ENCODE measurements at regions not wholly inside any gene's neighbourhood (a gene's known extent, or its start where the extent isn't known, plus 50 kb on each side); places are given as distances from the start of the nearest gene placed in this dataset.

- FAIRE-seq: no peak
These were observed 89.5 kb upstream of the OTX2 start for GRCh38 chr14:56899829-56900228.

GRCh38 chr14:56896922-56897321, 86.6 kb upstream of the OTX2 start:
- FAIRE-seq (no peak), DNase-seq (ENCODE audit: insufficient read length) (no peak)
- TF ChIP-seq TAF1 (IDR thresholded peaks at IDR 0.05; ENCODE audit: borderline replicate concordance, low read depth, low read length) (no peak), POLR2AphosphoS5 (IDR thresholded peaks at IDR 0.05; ENCODE audit: low read depth, low read length) (no peak), POLR2A (IDR thresholded peaks at IDR 0.05; ENCODE audit: low read depth, low read length) (no peak)

More at GRCh38 chr14:56899829-56900228, 89.5 kb upstream of the OTX2 start:
- no peak for DNase-seq (ENCODE audit: insufficient read length)
- TF ChIP-seq POLR2A (IDR thresholded peaks at IDR 0.05; ENCODE audit: low read depth, low read length): no peak
- TF ChIP-seq POLR2AphosphoS5 (IDR thresholded peaks at IDR 0.05; ENCODE audit: low read depth, low read length): no peak
- no peak for TF ChIP-seq TAF1 (IDR thresholded peaks at IDR 0.05; ENCODE audit: borderline replicate concordance, low read depth, low read length)

- no peak for FAIRE-seq
- DNase-seq (ENCODE audit: insufficient read length): no peak
- TF ChIP-seq POLR2A (IDR thresholded peaks at IDR 0.05; ENCODE audit: low read depth, low read length) (no peak), TAF1 (IDR thresholded peaks at IDR 0.05; ENCODE audit: borderline replicate concordance, low read depth, low read length) (no peak), POLR2AphosphoS5 (IDR thresholded peaks at IDR 0.05; ENCODE audit: low read depth, low read length) (no peak)
These were observed 86.0 kb upstream of the OTX2 start for GRCh38 chr14:56896231-56896630.

- FAIRE-seq: no peak
- TF ChIP-seq POLR2A (IDR thresholded peaks at IDR 0.05; ENCODE audit: low read depth, low read length) (no peak), TAF1 (IDR thresholded peaks at IDR 0.05; ENCODE audit: borderline replicate concordance, low read depth, low read length) (no peak), POLR2AphosphoS5 (IDR thresholded peaks at IDR 0.05; ENCODE audit: low read depth, low read length) (no peak)
- DNase-seq (ENCODE audit: insufficient read length): no peak
These were observed 84.9 kb upstream of the OTX2 start for GRCh38 chr14:56895154-56895553.

- no peak for FAIRE-seq
- TF ChIP-seq POLR2A (IDR thresholded peaks at IDR 0.05; ENCODE audit: low read depth, low read length): no peak
- TF ChIP-seq POLR2AphosphoS5 (IDR thresholded peaks at IDR 0.05; ENCODE audit: low read depth, low read length): no peak
- no peak for TF ChIP-seq TAF1 (IDR thresholded peaks at IDR 0.05; ENCODE audit: borderline replicate concordance, low read depth, low read length)
- DNase-seq (ENCODE audit: insufficient read length): no peak
These were observed 84.3 kb upstream of the OTX2 start for GRCh38 chr14:56894591-56894991.

GRCh38 chr14:56892959-56893358, 82.7 kb upstream of the OTX2 start:
- TF ChIP-seq POLR2AphosphoS5 (IDR thresholded peaks at IDR 0.05; ENCODE audit: low read depth, low read length) (no peak), POLR2A (IDR thresholded peaks at IDR 0.05; ENCODE audit: low read depth, low read length) (no peak), TAF1 (IDR thresholded peaks at IDR 0.05; ENCODE audit: borderline replicate concordance, low read depth, low read length) (no peak)
- FAIRE-seq: no peak
- no peak for DNase-seq (ENCODE audit: insufficient read length)

- no peak for TF ChIP-seq POLR2AphosphoS5 (IDR thresholded peaks at IDR 0.05; ENCODE audit: low read depth, low read length)
- TF ChIP-seq TAF1 (IDR thresholded peaks at IDR 0.05; ENCODE audit: borderline replicate concordance, low read depth, low read length): no peak
- TF ChIP-seq POLR2A (IDR thresholded peaks at IDR 0.05; ENCODE audit: low read depth, low read length): no peak
- DNase-seq (ENCODE audit: insufficient read length): no peak
- no peak for FAIRE-seq
These were observed 80.9 kb upstream of the OTX2 start for GRCh38 chr14:56891226-56891625.

- TF ChIP-seq TAF1 (IDR thresholded peaks at IDR 0.05; ENCODE audit: borderline replicate concordance, low read depth, low read length) (no peak), POLR2AphosphoS5 (IDR thresholded peaks at IDR 0.05; ENCODE audit: low read depth, low read length) (no peak), POLR2A (IDR thresholded peaks at IDR 0.05; ENCODE audit: low read depth, low read length) (no peak)
- FAIRE-seq (no peak), DNase-seq (ENCODE audit: insufficient read length) (no peak)
These were observed 79.4 kb upstream of the OTX2 start for GRCh38 chr14:56889705-56890104.

GRCh38 chr14:56888274-56888673, 78.0 kb upstream of the OTX2 start:
- FAIRE-seq: no peak
- TF ChIP-seq POLR2AphosphoS5 (IDR thresholded peaks at IDR 0.05; ENCODE audit: low read depth, low read length): no peak
- no peak for TF ChIP-seq POLR2A (IDR thresholded peaks at IDR 0.05; ENCODE audit: low read depth, low read length)
- TF ChIP-seq TAF1 (IDR thresholded peaks at IDR 0.05; ENCODE audit: borderline replicate concordance, low read depth, low read length): no peak

GRCh38 chr14:56887216-56887615, 76.9 kb upstream of the OTX2 start:
- no peak for FAIRE-seq
- DNase-seq (ENCODE audit: insufficient read length): no peak
- TF ChIP-seq POLR2AphosphoS5 (IDR thresholded peaks at IDR 0.05; ENCODE audit: low read depth, low read length) (no peak), TAF1 (IDR thresholded peaks at IDR 0.05; ENCODE audit: borderline replicate concordance, low read depth, low read length) (no peak), POLR2A (IDR thresholded peaks at IDR 0.05; ENCODE audit: low read depth, low read length) (no peak)

More at GRCh38 chr14:56888274-56888673, 78.0 kb upstream of the OTX2 start:
- no peak for DNase-seq (ENCODE audit: insufficient read length)

- TF ChIP-seq POLR2A (IDR thresholded peaks at IDR 0.05; ENCODE audit: low read depth, low read length) (no peak), POLR2AphosphoS5 (IDR thresholded peaks at IDR 0.05; ENCODE audit: low read depth, low read length) (no peak), TAF1 (IDR thresholded peaks at IDR 0.05; ENCODE audit: borderline replicate concordance, low read depth, low read length) (no peak)
- FAIRE-seq (no peak), DNase-seq (ENCODE audit: insufficient read length) (no peak)
These were observed 76.3 kb upstream of the OTX2 start for GRCh38 chr14:56886471-56887062.

GRCh38 chr14:56885825-56886224, 75.5 kb upstream of the OTX2 start:
- DNase-seq (ENCODE audit: insufficient read length): no peak
- TF ChIP-seq POLR2AphosphoS5 (IDR thresholded peaks at IDR 0.05; ENCODE audit: low read depth, low read length): no peak
- TF ChIP-seq POLR2A (IDR thresholded peaks at IDR 0.05; ENCODE audit: low read depth, low read length): no peak
- TF ChIP-seq TAF1 (IDR thresholded peaks at IDR 0.05; ENCODE audit: borderline replicate concordance, low read depth, low read length): no peak
- FAIRE-seq: no peak

Data from GM12892 (cell line).